ENCODE measurements at regions not wholly inside any gene's neighbourhood (a gene's known extent, or its start where the extent isn't known, plus 50 kb on each side); places are given as distances from the start of the nearest gene placed in this dataset.

GRCh38 chr3:101149251-101149650 is 156.0 kb upstream of the ABI3BP start:
- H3K9me3 ChIP-seq = no peaks in the 10 kb centered on the region
- TF ChIP-seq, protein P1, sequence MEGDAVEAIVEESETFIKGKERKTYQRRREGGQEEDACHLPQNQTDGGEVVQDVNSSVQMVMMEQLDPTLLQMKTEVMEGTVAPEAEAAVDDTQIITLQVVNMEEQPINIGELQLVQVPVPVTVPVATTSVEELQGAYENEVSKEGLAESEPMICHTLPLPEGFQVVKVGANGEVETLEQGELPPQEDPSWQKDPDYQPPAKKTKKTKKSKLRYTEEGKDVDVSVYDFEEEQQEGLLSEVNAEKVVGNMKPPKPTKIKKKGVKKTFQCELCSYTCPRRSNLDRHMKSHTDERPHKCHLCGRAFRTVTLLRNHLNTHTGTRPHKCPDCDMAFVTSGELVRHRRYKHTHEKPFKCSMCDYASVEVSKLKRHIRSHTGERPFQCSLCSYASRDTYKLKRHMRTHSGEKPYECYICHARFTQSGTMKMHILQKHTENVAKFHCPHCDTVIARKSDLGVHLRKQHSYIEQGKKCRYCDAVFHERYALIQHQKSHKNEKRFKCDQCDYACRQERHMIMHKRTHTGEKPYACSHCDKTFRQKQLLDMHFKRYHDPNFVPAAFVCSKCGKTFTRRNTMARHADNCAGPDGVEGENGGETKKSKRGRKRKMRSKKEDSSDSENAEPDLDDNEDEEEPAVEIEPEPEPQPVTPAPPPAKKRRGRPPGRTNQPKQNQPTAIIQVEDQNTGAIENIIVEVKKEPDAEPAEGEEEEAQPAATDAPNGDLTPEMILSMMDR (IDR thresholded peaks at IDR 0.05) = no peak
- DNase-seq = no peak
- H3K27ac ChIP-seq = no peak overlapping the region
- H3K4me1 ChIP-seq = no peaks in the 10 kb centered on the region
- no peaks in the 10 kb centered on the region for H3K36me3 ChIP-seq
- H3K4me3 ChIP-seq = no peak overlapping the region
- 51 to 79% methylated on average over 1 of the region's 1 CpG for WGBS, 2 donors
- intact Hi-C loops (cut with DNase I) = no loop called here
- no peak for ATAC-seq
- H3K27me3 ChIP-seq = no peaks in the 10 kb centered on the region

- Histone ChIP-seq H3K36me3 (no peaks in the 10 kb centered on the region), H3K4me3 (no peak overlapping the region), H3K9me3 (no peaks in the 10 kb centered on the region), H3K27me3 (no peaks in the 10 kb centered on the region), H3K4me1 (no peaks in the 10 kb centered on the region), H3K27ac (no peak overlapping the region)
- TF ChIP-seq, protein P1 (IDR thresholded peaks at IDR 0.05) = no peak
- intact Hi-C loops (cut with DNase I) = no loop called here
- 64 to 73% methylated on average over 3 of the region's 3 CpGs for WGBS, 2 donors
- no peak for ATAC-seq
- DNase-seq = no peak
These were observed 154.8 kb upstream of the ABI3BP start for GRCh38 chr3:101148001-101148400.

DNA sequence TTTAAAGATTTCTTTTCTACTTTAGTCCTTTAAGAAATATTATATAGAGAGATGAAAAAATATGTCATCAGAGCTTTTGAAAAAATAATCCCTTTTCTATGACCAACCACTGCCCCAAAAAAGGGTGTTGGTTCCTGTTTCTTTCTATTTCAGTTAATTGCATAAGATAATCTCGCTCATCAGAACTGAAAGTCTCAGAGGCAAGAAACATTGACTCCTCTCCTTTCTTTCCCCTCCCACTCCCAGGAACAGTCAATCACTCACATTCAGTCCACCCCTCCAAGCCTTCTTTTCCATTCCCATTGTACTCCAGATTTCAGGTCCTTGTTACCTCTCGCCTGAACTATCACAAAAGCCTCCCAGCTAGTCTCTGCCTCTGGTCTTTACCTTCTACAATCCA is 153.7 kb upstream of the ABI3BP start:
- TF ChIP-seq, protein P1 (IDR thresholded peaks at IDR 0.05) = no peak
- DNase-seq (no peak), ATAC-seq (no peak)
- Histone ChIP-seq H3K4me3 (no peak overlapping the region), H3K36me3 (no peaks in the 10 kb centered on the region), H3K27me3 (no peaks in the 10 kb centered on the region), H3K9me3 (no peaks in the 10 kb centered on the region), H3K4me1 (no peaks in the 10 kb centered on the region), H3K27ac (no peak overlapping the region)
- 73 to 78% methylated on average over 2 of the region's 2 CpGs for WGBS, 2 donors
- intact Hi-C loops (cut with DNase I) = no loop called here

GRCh38 chr3:101144105-101144504 is 150.9 kb upstream of the ABI3BP start:
- H3K27ac ChIP-seq = no peak overlapping the region
- H3K36me3 ChIP-seq = no peaks in the 10 kb centered on the region
- TF ChIP-seq, protein P1 (IDR thresholded peaks at IDR 0.05) = no peak
- H3K9me3 ChIP-seq = no peaks in the 10 kb centered on the region
- no peaks in the 10 kb centered on the region for H3K4me1 ChIP-seq
- intact Hi-C loops (cut with DNase I) = no loop called here
- no peaks in the 10 kb centered on the region for H3K27me3 ChIP-seq
- no peak overlapping the region for H3K4me3 ChIP-seq
- ATAC-seq = no peak
- WGBS, 2 donors = 87 to 89% methylated on average over 3 of the region's 3 CpGs
- DNase-seq = no peak

- H3K36me3 ChIP-seq = no peaks in the 10 kb centered on the region
- H3K27me3 ChIP-seq = no peaks in the 10 kb centered on the region
- H3K4me3 ChIP-seq = no peak overlapping the region
- 70 to 79% methylated on average over 3 of the region's 3 CpGs for WGBS, 2 donors
- TF ChIP-seq, protein P1 (IDR thresholded peaks at IDR 0.05) = no peak
- H3K9me3 ChIP-seq = no peaks in the 10 kb centered on the region
- no peak overlapping the region for H3K27ac ChIP-seq
- intact Hi-C loops (cut with DNase I) = no loop called here
- DNase-seq = no peak
- peak in 2 of 8 donors; percentile 51 to 69 for ATAC-seq
- no peaks in the 10 kb centered on the region for H3K4me1 ChIP-seq
These were observed 149.8 kb upstream of the ABI3BP start for GRCh38 chr3:101143012-101143411.
